C4-2B (cell line): ENCODE measurements at regions not wholly inside any gene's neighbourhood (a gene's known extent, or its start where the extent isn't known, plus 50 kb on each side); places are given as distances from the start of the nearest gene placed in this dataset.

ENCODE experiments used
- H3K27ac ChIP-seq: fragments of 450-650 bp; 2 replicates; pipeline ENCODE4 v1.5.1; 2017
- ZFX ChIP-seq: fragments of 450-650 bp; IDR thresholded peaks from 2 replicates; pipeline ENCODE4 v1.6.1; 2017
- TF ChIP-seq, protein P1 (sequence below): fragments of 450-650 bp; conservative IDR thresholded peaks from 2 replicates; pipeline ENCODE4 v1.5.1; 2017; ENCODE audit warnings: mild to moderate bottlenecking

DNA sequence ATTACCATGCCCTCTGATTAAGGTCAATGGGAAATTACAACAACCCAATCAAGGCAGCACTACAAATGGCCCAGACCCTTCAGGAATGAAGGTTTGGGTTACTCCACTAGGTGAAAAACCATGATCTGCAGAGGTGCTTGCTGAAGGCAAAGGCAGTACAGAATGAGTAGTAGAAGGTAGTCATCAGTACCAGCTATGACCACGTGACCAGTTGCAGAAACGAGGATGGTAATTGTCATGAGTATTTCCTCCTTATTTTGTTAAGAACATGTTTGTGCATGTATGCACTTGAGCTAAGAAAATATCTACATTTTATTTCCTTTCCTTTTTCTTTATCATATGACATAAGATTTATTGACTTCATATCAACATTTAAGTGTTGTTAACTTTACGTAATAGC is 607.1 kb downstream of the KCNT2 start:
- TF ChIP-seq, protein P1, sequence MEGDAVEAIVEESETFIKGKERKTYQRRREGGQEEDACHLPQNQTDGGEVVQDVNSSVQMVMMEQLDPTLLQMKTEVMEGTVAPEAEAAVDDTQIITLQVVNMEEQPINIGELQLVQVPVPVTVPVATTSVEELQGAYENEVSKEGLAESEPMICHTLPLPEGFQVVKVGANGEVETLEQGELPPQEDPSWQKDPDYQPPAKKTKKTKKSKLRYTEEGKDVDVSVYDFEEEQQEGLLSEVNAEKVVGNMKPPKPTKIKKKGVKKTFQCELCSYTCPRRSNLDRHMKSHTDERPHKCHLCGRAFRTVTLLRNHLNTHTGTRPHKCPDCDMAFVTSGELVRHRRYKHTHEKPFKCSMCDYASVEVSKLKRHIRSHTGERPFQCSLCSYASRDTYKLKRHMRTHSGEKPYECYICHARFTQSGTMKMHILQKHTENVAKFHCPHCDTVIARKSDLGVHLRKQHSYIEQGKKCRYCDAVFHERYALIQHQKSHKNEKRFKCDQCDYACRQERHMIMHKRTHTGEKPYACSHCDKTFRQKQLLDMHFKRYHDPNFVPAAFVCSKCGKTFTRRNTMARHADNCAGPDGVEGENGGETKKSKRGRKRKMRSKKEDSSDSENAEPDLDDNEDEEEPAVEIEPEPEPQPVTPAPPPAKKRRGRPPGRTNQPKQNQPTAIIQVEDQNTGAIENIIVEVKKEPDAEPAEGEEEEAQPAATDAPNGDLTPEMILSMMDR = no peak
- TF ChIP-seq ZFX = no peak
- no peak overlapping the region for H3K27ac ChIP-seq

DNA sequence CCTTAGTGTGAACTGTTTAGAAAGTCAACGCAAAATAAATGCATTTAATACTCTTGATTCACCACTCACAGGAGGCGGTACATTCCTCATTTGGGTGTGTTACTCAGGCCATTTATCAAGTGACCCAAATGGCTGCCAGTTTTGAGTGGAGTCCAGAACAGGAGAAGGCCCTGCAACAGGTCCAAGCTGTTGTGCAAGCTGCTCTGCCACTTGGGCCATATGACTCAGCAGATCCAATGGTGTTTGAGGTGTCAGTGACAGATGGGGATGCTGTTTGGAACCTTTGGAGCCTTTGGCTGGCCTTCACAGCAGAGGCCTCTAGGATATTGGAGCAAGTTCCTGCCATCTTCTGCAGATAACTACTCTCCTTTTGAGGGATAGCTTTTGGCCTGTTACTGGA is 609.2 kb downstream of the KCNT2 start:
- H3K27ac ChIP-seq = no peak overlapping the region
- TF ChIP-seq, protein P1 = no peak
- no peak for TF ChIP-seq ZFX

DNA sequence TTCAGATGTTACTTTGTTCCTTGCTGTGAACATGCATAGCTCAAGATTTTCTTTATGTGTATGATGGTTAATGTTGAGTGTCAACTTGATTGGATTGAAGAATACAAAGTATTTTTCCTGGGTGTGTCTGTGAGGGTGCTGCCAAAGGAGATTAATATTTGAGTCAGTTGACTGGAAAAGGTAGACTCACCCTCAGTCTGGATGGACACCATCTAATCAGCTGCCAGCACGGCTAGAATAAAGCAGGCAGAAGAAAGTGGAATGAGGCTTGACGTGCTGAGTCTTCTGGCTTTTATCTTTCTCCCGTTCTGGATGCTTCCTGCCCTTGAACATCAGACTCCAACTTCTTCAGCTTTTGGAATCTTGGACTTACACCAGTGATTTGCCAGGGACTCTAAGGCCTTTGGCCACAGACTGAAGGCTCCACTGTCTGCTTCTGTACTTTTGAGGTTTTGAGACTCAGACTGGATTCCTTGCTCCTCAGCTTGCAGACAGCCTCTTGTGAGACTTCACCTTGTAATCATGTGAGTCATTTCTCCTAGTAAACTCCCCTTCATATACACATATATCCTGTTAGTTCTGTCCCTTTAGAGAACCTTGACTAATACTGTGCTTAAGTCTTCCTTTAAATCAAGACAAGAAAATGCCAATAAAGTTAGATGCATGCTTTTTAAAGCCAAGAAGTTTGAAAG is 626.6 kb downstream of the KCNT2 start:
- TF ChIP-seq ZFX = no peak
- TF ChIP-seq, protein P1 = no peak

DNA sequence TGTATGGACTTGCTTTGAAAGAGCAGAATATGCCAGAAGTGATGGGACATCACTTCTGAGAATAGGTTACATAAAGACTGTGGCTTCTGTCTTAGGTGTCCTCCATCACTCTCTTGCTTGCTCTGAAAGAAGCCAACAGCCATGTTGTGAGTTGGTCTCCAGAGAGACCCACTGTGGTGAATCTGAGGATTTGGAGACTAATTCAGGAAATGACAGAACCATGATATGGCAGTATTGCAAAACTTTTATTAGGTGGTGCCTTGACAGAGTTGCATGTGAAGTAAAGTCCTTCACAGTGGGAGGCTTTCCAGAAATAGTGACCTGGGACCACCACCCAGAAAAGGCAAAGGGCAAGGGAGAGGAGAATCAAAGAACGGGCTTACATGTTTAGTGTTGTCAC is 628.6 kb downstream of the KCNT2 start:
- TF ChIP-seq, protein P1 = no peak
- TF ChIP-seq ZFX = no peak
- H3K27ac ChIP-seq = no peak overlapping the region

More for the DNA sequence above, 626.6 kb downstream of the KCNT2 start:
- H3K27ac ChIP-seq = no peak overlapping the region

DNA sequence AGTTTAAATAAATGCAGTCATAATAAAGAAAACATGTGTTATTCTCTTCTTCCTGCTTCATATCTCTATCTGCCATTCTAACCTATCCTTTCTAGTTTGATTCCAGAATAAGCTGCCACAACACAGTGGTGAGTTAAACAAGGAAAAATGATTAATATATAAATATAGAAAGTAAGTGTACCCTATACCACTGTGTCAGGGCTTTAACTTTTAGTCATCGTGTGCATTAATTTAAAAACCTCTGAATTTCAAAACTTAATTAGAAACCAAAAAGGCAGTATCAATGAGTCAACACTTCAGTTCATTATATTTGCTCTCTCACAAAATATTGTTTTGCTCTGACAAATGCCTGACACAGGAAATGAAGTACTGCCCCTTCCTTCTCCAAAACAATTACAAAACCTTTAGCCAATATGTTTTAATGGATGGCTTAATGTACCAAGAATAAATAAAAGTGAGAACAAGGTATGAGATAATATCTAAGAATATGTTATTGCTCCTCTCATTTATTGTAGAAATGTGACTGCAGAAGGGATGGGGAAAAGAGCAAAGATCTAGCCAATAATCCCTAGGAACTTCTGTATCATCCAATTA is 634.8 kb downstream of the KCNT2 start:
- TF ChIP-seq ZFX = no peak
- TF ChIP-seq, protein P1 = no peak

DNA sequence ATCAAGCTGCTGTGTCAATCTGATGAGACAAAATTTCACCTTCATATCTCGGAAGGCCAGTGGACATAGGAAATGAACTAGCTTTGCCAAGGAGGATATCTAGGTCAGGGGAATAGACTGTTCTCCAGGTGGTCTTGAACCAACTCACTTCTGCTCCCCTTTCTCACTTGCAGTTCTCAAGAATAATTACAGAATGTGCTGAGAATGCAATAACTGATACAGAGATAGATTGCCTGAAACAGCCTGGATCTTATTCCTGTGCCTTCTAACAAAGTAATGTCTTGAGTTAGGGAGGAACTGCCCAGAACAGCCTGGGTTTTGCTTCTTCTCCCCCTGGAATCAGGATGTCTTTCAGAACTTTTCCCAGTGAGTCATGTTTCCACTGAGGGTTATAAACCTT is 636.7 kb downstream of the KCNT2 start:
- no peak overlapping the region for H3K27ac ChIP-seq
- TF ChIP-seq, protein P1 = no peak
- no peak for TF ChIP-seq ZFX

More for the DNA sequence above, 634.8 kb downstream of the KCNT2 start:
- H3K27ac ChIP-seq = no peak overlapping the region

DNA sequence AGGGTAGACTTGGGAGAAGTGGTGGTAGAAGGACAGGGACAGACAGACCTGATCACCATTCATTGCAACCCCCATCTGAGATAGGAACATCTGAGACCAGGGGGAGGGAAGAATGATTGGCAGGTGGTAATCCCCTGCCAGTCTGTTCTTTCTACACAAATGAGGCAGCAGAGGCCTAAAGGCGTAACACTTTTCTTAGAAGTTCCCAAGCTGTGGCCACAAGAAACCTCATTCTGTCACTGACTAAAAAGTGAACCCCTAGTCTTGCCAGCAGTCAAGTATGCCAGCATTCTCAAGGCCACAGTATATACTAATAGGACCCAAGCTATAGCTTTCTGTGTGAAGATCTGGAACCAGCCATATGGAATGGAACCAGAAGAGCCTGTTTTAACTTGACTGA is 638.0 kb downstream of the KCNT2 start:
- TF ChIP-seq, protein P1 = no peak
- TF ChIP-seq ZFX = no peak
- no peak overlapping the region for H3K27ac ChIP-seq
